ENCODE measurements at regions not wholly inside any gene's neighbourhood (a gene's known extent, or its start where the extent isn't known, plus 50 kb on each side); places are given as distances from the start of the nearest gene placed in this dataset.
A peak's percentile ranks its signal among the peaks of the same experiment; 100 is the strongest.
"Not testable (repeated sequence)": the region's sequence is repeated elsewhere in the genome, so short reads cannot be mapped to it uniquely, and the experiment has no call there.

DNA sequence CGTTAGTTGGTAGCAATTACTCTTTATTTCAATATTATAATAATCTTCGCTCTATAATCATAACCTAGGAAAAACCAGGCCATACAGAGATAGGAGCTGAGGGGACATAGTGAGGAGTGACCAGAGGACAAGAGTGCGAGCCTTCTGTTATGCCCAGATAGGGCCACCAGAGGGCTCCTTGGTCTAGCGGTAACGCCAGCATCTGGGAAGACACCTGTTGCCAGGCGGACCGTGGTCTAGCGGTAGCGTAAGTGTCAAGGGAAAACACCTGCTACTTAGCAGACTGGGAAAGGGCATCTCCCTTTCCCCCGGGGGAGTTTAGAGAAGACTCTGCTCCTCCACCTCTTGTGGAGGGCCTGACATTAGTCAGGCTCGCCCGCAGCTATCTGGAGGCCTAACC is 1395.1 kb downstream of the ADGRL3 start:
- H3K4me3 ChIP-seq (ENCODE audit: low read length); DNase-seq (ENCODE audit: low read depth): not testable (repeated sequence)
- TF ChIP-seq, protein P1, sequence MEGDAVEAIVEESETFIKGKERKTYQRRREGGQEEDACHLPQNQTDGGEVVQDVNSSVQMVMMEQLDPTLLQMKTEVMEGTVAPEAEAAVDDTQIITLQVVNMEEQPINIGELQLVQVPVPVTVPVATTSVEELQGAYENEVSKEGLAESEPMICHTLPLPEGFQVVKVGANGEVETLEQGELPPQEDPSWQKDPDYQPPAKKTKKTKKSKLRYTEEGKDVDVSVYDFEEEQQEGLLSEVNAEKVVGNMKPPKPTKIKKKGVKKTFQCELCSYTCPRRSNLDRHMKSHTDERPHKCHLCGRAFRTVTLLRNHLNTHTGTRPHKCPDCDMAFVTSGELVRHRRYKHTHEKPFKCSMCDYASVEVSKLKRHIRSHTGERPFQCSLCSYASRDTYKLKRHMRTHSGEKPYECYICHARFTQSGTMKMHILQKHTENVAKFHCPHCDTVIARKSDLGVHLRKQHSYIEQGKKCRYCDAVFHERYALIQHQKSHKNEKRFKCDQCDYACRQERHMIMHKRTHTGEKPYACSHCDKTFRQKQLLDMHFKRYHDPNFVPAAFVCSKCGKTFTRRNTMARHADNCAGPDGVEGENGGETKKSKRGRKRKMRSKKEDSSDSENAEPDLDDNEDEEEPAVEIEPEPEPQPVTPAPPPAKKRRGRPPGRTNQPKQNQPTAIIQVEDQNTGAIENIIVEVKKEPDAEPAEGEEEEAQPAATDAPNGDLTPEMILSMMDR (conservative IDR thresholded peaks at IDR 0.05; ENCODE audit: low read depth, low read length), result peak; percentile 37

DNA sequence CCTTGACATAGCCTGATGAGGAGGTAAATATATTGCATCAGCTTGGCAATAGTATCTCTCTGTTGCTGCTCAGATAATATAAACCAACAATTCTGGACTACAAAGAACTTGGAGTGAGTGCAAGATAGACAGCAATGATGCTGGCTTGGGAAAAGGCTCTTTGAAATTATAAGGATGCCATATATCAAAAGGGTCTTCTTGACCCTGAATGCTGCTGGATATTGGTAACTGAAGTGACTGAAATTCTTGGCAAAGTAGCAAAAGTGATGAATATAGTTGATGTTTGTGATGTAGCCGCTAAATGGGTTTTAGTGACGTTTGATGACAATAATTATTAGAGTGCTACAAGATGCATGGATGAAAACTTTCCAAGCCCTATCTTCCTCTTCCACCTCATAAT is 1391.6 kb downstream of the ADGRL3 start:
- no peak overlapping the region for H3K4me3 ChIP-seq (ENCODE audit: low read length)
- TF ChIP-seq, protein P1 (conservative IDR thresholded peaks at IDR 0.05; ENCODE audit: low read depth, low read length), result no peak
- DNase-seq (ENCODE audit: low read depth), result no peak

DNA sequence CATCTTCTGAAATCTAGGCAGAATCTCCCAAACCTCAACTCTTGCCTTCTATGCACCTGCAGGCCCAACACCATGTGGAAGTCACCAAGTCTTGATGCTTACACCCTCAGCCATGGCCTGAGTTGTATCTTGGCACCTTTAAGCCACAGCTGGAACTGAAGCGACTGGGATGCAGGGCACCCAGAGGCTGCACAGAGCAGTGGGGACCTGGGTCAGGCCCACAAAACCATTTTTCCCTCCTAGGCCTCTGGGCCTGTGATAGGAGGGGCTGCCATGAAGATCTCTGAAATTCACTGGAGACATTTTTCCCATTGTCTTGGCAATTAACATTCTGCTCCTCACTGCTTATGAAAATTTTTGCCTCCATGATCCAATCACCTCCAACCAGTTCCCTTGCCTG is 1388.5 kb downstream of the ADGRL3 start:
- no peak for DNase-seq (ENCODE audit: low read depth)
- TF ChIP-seq, protein P1 (conservative IDR thresholded peaks at IDR 0.05; ENCODE audit: low read depth, low read length), result no peak

DNA sequence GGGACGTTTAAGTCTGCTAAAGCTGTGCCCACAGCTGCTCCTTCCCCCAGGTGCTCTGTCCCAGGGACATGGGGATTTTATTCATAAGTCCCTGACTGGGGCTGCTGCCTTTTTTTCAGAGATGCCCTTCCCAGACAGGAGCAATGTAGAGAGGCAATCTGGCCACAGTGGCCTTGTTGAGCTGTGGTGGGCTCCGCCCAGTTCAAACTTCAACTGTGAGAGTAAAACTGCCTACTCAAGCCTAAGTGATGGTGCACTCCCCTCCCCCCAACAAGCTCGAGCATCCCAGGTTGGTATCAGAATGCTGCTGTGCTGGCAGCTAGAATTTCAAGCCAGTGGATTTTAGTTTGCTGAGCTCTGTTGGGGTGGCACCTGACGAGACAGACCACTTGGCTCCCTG is 1371.4 kb downstream of the ADGRL3 start:
- TF ChIP-seq, protein P1 (conservative IDR thresholded peaks at IDR 0.05; ENCODE audit: low read depth, low read length), result no peak
- no peak for DNase-seq (ENCODE audit: low read depth)
- no peak overlapping the region for H3K4me3 ChIP-seq (ENCODE audit: low read length)

More for the DNA sequence above, 1388.5 kb downstream of the ADGRL3 start:
- no peak overlapping the region for H3K4me3 ChIP-seq (ENCODE audit: low read length)

DNA sequence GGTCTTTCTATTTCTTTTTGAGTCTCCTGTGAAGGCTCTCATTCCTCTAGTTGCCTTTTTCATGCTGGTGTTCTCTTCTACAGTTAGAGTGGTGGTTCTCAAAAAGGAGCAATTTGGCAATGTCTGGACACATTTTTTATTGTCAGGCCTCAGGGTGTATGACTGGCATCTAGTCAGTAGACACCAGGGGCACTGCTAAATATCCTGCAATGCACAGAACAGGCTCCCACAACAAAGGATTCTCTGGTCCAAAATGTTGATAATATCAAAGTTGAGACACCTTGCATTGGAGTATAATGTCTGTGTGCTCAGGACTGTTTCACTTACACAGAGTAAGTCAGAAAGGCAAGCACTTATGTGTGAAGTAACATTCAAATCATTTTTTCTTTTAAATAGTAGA is 1360.7 kb downstream of the ADGRL3 start:
- no peak for DNase-seq (ENCODE audit: low read depth)
- H3K4me3 ChIP-seq (ENCODE audit: low read length), result no peak overlapping the region
- TF ChIP-seq, protein P1 (conservative IDR thresholded peaks at IDR 0.05; ENCODE audit: low read depth, low read length), result no peak

DNA sequence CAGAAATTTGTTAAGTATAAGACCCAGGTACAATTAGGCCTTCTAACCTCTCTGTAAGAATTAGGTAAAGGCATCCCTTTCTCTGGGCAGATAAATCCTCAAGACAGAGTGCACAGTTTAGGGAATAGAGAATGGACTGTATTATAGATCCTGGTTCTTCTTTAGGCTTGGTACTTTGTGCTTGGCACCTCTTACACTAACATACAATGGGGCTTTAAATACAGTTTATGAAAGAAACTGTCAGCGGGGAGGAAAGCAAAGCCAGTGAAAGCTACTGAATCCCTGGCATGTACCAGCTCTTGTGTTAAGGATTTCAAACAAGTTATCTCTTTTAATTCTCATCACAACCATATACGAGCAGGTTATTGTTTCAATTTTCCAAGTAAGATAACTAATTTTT is 1350.0 kb downstream of the ADGRL3 start:
- no peak for DNase-seq (ENCODE audit: low read depth)
- no peak overlapping the region for H3K4me3 ChIP-seq (ENCODE audit: low read length)
- TF ChIP-seq, protein P1 (conservative IDR thresholded peaks at IDR 0.05; ENCODE audit: low read depth, low read length), result no peak

DNA sequence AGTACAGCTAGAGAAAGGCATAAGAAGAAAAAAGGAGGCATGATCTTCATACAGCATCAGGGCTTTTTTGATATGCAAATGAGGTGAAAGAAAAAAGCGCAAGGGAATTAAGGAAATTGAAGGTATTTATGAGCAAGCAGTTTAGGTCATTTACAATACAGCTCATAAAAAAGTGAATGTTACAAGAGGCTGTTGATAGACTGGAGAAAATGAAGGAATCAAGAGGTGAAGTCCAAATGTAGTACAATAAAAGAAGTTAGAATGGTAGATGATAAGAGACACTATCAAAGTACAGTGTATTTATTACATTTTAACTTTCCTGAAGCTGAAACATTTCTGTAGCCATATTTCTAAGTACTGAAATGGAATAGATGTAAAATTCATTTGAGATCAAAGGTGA is 1349.5 kb downstream of the ADGRL3 start:
- TF ChIP-seq, protein P1 (conservative IDR thresholded peaks at IDR 0.05; ENCODE audit: low read depth, low read length), result no peak
- no peak for DNase-seq (ENCODE audit: low read depth)
- no peak overlapping the region for H3K4me3 ChIP-seq (ENCODE audit: low read length)

Measured in retinal pigment epithelial cell (primary cell).